ENCODE measurements at regions not wholly inside any gene's neighbourhood (a gene's known extent, or its start where the extent isn't known, plus 50 kb on each side); places are given as distances from the start of the nearest gene placed in this dataset.

DNA sequence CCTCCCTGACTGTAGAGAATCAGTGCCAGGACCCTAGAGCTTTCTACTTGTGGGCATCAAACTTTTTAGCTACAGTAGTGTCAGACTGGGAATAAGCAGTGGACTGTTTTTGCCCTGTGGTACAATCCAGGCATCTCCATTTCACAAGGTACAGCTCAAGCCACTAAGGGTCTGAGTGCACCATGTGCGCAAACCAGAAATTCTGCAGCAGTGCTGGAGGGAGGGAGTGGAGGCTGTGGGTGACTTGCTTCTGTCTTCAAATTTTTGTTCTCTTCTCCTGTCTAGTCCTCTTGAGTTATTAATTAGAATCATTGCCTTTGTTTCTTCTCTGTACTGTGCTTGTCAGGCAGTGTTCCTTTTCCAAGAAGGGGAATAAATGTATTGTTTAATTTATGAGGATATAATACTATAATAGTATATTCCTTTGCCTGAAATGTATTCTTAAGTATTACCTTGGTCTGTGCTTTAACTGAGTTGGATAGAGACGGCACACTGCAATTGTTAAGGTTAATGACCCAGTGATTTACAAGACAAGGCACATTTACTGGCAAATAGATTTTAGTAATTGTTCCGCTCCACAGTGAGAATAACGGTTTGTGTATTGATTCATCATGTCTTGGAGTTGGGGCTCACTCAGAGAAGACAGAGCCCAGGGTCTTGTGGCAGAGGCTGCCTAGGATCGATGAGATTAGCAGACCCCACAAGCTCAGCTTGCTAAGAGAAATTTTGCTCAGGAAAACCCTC is 390.6 kb upstream of the CFAP20DC start:
- TF ChIP-seq EZH2 (IDR thresholded peaks at IDR 0.05) = no peak
- TF ChIP-seq POLR2AphosphoS5 (IDR thresholded peaks at IDR 0.05; ENCODE audit: borderline replicate concordance, low read depth, low read length) = no peak
- no peak for TF ChIP-seq FOXP2 (optimal IDR thresholded peaks at IDR 0.05; ENCODE audit: control extremely low read depth, extremely low read length, insufficient read depth)
